Osteocyte (in vitro differentiated cells): ENCODE measurements at regions not wholly inside any gene's neighbourhood (a gene's known extent, or its start where the extent isn't known, plus 50 kb on each side); places are given as distances from the start of the nearest gene placed in this dataset.

Source experiments
- DNase-seq: peaks from one replicate; pipeline ENCODE4 v3.0.0; 2021; ENCODE audit warnings: mixed read lengths; ENCODE audit not compliant: unreplicated experiment; ENCODE audit errors: extremely low spot score
- H3K27ac Mint-ChIP-seq: one replicate; pipeline ENCODE4 v1.8.0; 2021; ENCODE audit warnings: mild to moderate bottlenecking, mixed read lengths; ENCODE audit not compliant: unreplicated experiment
- H3K27me3 Mint-ChIP-seq: one replicate; pipeline ENCODE4 v1.8.0; 2021; ENCODE audit warnings: mixed read lengths; ENCODE audit not compliant: unreplicated experiment
- H3K36me3 Mint-ChIP-seq: one replicate; pipeline ENCODE4 v1.8.0; 2021; ENCODE audit warnings: mixed read lengths; ENCODE audit not compliant: unreplicated experiment
- H3K4me1 Mint-ChIP-seq: one replicate; pipeline ENCODE4 v1.8.0; 2021; ENCODE audit warnings: mixed read lengths; ENCODE audit not compliant: unreplicated experiment
- H3K4me3 Mint-ChIP-seq: one replicate; pipeline ENCODE4 v1.8.0; 2021; ENCODE audit warnings: mild to moderate bottlenecking, moderate library complexity, mixed read lengths; ENCODE audit not compliant: unreplicated experiment
- H3K9me3 Mint-ChIP-seq: one replicate; pipeline ENCODE4 v1.8.0; 2021; ENCODE audit warnings: mixed read lengths; ENCODE audit not compliant: unreplicated experiment
- CTCF ChIP-seq: fragments of 200-600 bp; sonication (generic); IDR thresholded peaks from 2 replicates; pipeline ENCODE4 v1.5.0; 2021; ENCODE audit warnings: antibody characterized with exemption, mild to moderate bottlenecking, moderate library complexity

DNA sequence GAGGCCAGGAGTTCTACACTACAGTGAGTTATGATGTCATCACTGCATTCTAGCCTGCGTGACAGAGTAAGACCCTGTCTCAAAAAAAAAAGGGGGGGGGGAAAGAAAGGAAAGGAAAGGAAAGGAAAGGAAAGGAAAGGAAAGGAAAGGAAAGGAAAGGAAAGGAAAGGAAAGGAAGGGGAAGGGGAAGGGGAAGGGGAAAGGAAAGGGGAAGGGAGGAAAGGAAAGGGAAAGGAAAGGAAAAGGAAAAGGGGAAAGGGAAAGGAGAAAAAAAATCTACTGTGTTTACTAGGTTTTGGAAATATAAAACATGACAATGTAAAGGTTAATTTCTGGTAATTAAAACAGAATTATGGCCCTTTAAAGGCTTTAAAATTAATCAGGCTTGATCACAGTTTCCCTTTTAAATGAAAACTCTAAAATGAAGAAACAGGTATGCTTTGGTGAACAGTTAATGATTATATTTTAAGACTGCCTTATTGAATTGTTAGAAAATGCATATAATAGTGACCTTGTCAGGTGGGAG is 131.9 kb upstream of the POU5F2 start:
- DNase-seq = no peak
- Mint-ChIP-seq H3K9me3 (no peaks in the 10 kb centered on the region), H3K4me1 (no peaks in the 10 kb centered on the region), H3K27ac (no peak overlapping the region), H3K27me3 (no peaks in the 10 kb centered on the region), H3K4me3 (no peak overlapping the region), H3K36me3 (no peaks in the 10 kb centered on the region)
- TF ChIP-seq CTCF = no peak

GRCh38 chr5:93870649-93871048 is 129.2 kb upstream of the POU5F2 start:
- no peak overlapping the region for H3K4me3 Mint-ChIP-seq
- no peak for TF ChIP-seq CTCF
- H3K36me3 Mint-ChIP-seq = no peaks in the 10 kb centered on the region
- no peaks in the 10 kb centered on the region for H3K9me3 Mint-ChIP-seq
- no peaks in the 10 kb centered on the region for H3K27me3 Mint-ChIP-seq
- H3K4me1 Mint-ChIP-seq = no peaks in the 10 kb centered on the region
- DNase-seq = no peak
- no peak overlapping the region for H3K27ac Mint-ChIP-seq

GRCh38 chr5:93868851-93869250 is 127.5 kb upstream of the POU5F2 start:
- Mint-ChIP-seq H3K27ac (no peak overlapping the region), H3K36me3 (no peaks in the 10 kb centered on the region), H3K27me3 (no peaks in the 10 kb centered on the region), H3K4me3 (no peak overlapping the region), H3K9me3 (no peaks in the 10 kb centered on the region), H3K4me1 (no peaks in the 10 kb centered on the region)
- no peak for TF ChIP-seq CTCF
- no peak for DNase-seq

DNA sequence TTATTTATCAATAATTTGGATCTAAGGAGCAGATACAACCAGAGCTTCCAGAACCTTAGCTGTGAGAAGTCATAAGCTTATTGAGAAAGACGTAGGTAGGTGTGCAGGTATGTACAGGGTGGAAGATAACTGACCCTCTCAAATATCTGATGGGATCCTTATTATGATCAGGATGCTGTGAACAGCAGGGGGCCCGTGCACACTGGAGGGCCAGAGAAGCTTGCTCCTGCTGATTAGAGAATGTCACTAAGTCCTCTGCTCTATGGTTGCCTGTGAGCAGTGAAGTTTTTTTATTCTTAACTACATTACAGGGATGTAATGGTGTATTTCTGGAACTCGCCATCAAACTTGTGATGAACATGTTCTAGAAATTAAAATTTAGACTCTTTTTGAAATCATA is 108.9 kb upstream of the POU5F2 start:
- Mint-ChIP-seq H3K9me3 (peaks cover 10% of the 10 kb centered on the region), H3K36me3 (peaks cover 11% of the 10 kb centered on the region), H3K4me3 (no peak overlapping the region), H3K27ac (no peak overlapping the region), H3K27me3 (no peaks in the 10 kb centered on the region), H3K4me1 (peaks cover 5% of the 10 kb centered on the region)
- no peak for DNase-seq
- no peak for TF ChIP-seq CTCF

DNA sequence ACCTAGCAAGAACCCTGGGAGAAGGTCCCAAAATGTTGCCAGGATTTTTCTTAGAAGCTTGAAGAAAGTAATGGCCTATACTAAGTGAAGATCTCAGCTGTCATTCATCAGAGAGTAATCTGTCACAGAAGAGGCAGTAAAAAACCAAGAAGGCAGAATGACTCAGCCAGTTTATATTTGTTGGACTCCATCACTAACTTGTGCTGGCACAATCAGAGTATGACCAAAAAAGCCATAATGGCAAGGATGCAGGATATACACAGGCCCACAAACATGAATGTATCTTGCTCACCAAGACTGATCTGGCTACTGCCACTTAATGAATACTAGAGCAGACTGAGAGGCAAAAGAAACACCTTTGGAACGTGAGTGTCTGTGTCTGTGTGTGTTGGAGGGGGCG is 104.0 kb upstream of the POU5F2 start:
- DNase-seq = no peak
- H3K4me1 Mint-ChIP-seq = peaks cover 5% of the 10 kb centered on the region
- peaks cover 30% of the 10 kb centered on the region for H3K9me3 Mint-ChIP-seq
- no peak overlapping the region for H3K4me3 Mint-ChIP-seq
- H3K36me3 Mint-ChIP-seq = peaks cover 30% of the 10 kb centered on the region
- TF ChIP-seq CTCF = no peak
- H3K27me3 Mint-ChIP-seq = no peaks in the 10 kb centered on the region
- H3K27ac Mint-ChIP-seq = no peak overlapping the region
